ENCODE measurements at regions not wholly inside any gene's neighbourhood (a gene's known extent, or its start where the extent isn't known, plus 50 kb on each side); places are given as distances from the start of the nearest gene placed in this dataset.

- Histone ChIP-seq H3K14ac (ENCODE audit: insufficient read length) (no peak overlapping the region), H2BK120ac (replicated peaks; ENCODE audit: low read depth, low read length) (no peak overlapping the region), H2BK20ac (ENCODE audit: low read length) (no peak overlapping the region), H4K20me1 (replicated peaks in 1 of 2; ENCODE audit: control insufficient read depth in 1 of 2, insufficient read depth in 2 of 2, low read length in 2 of 2) (no peaks in the 10 kb centered on the region), H3K23ac (ENCODE audit: insufficient read length) (no peak overlapping the region), H3K27me3 (replicated peaks in 1 of 4; ENCODE audit: control insufficient read depth in 3 of 4, extremely low read depth in 1 of 4, insufficient read depth in 3 of 4, low read length in 3 of 4) (peaks cover 0 to 3% (median 0%) of the 10 kb centered on the region in 4 experiments; a peak in 1 of 7 replicates), H3K4ac (replicated peaks; ENCODE audit: insufficient read length, low read depth, low read length) (no peak overlapping the region), H3K18ac (ENCODE audit: extremely low read depth, low read length) (no peak overlapping the region), H3K4me3 (ENCODE audit: extremely low read depth in 1 of 4, insufficient read depth in 2 of 4, low read depth in 3 of 4, low read length in 4 of 4) (no peak overlapping the region), H3K4me2 (ENCODE audit: insufficient read depth in 1 of 2, low read depth in 2 of 2, low read length in 2 of 2) (no peak overlapping the region), H4K8ac (ENCODE audit: extremely low read depth, insufficient read depth, low read length) (no peak overlapping the region), H4K91ac (replicated peaks; ENCODE audit: insufficient read length, low read length) (no peak overlapping the region), H3K9me3 (ENCODE audit: insufficient read depth in 2 of 2, low read depth in 1 of 2, low read length in 1 of 2) (no peaks in the 10 kb centered on the region), H3K79me2 (ENCODE audit: control insufficient read depth in 1 of 2, insufficient read depth in 2 of 2, low read length in 2 of 2) (no peaks in the 10 kb centered on the region), H2BK15ac (ENCODE audit: low read length) (no peak overlapping the region), H3K79me1 (ENCODE audit: low read depth, low read length) (no peaks in the 10 kb centered on the region), H3K27ac (ENCODE audit: low read depth, low read length) (no peak overlapping the region), H3K56ac (replicated peaks; ENCODE audit: insufficient read length, low read depth, low read length) (no peak overlapping the region), H4K5ac (ENCODE audit: insufficient read length, low read depth, low read length) (no peak overlapping the region), H2BK5ac (ENCODE audit: low read depth, low read length) (no peak overlapping the region), H2AK5ac (ENCODE audit: low read depth, low read length) (no peak overlapping the region), H2BK12ac (ENCODE audit: low read depth, low read length) (no peak overlapping the region), H3K4me1 (replicated peaks in 1 of 4; ENCODE audit: control insufficient read depth in 3 of 4, insufficient read depth in 4 of 4, low read length in 3 of 4) (peaks cover 0 to 19% (median 10%) of the 10 kb centered on the region in 4 experiments; a peak in 4 of 7 replicates), H3K36me3 (ENCODE audit: control insufficient read depth in 2 of 4, insufficient read depth in 4 of 4, low read length in 3 of 4) (no peaks in the 10 kb centered on the region), H2AFZ (ENCODE audit: low read length) (no peak overlapping the region), H3K9ac (replicated peaks in 1 of 4; ENCODE audit: extremely low read depth in 1 of 4, low read depth in 3 of 4, low read length in 3 of 4) (no peak overlapping the region), H3K23me2 (ENCODE audit: low read depth, low read length) (peaks cover 12% of the 10 kb centered on the region; the same call in 1 of the 2 replicates)
- ChIA-PET CTCF (ENCODE audit: partially characterized antibody) (no interaction called here), POLR2A (ENCODE audit: partially characterized antibody) (no interaction called here)
- 90% methylated on average over 3 of the region's 3 CpGs; no CpG with 5 or more reads in 1 of the 2 experiments for WGBS, 2 experiments (ENCODE audit: extremely low coverage in 1 of 2, insufficient coverage in 1 of 2, insufficient read length in 1 of 2, insufficient replicate concordance in 2 of 2, low coverage in 1 of 2, low lambda C conversion rate in 2 of 2, missing lambda C conversion rate in 1 of 2)
- FAIRE-seq (no peak), DNase-seq (ENCODE audit: low read depth in 1 of 2, low spot score in 2 of 2) (no peak)
- TF ChIP-seq MAFK (IDR thresholded peaks at IDR 0.05; ENCODE audit: low read depth, low read length) (peak; percentile 53; the same call in 1 of the 2 replicates), JUND (IDR thresholded peaks at IDR 0.05; ENCODE audit: low read length) (no peak), BACH1 (IDR thresholded peaks at IDR 0.05; ENCODE audit: low read length) (peak; percentile 75)
Measured at GRCh38 chr12:128165387-128165786, 101.6 kb upstream of the TMEM132C start.
